B cell (primary cell): ENCODE measurements at regions not wholly inside any gene's neighbourhood (a gene's known extent, or its start where the extent isn't known, plus 50 kb on each side); places are given as distances from the start of the nearest gene placed in this dataset.

ENCODE experiments used
- CTCF ChIP-seq: fragments of 200-600 bp; IDR thresholded peaks from one replicate; pipeline ENCODE4 v1.8.0; 2022; ENCODE audit warnings: antibody characterized with exemption, mild to moderate bottlenecking
- EZH2 ChIP-seq: IDR thresholded peaks from 2 replicates; pipeline ENCODE4 v1.6.1; 2012; ENCODE audit warnings: borderline replicate concordance, low read depth, mild to moderate bottlenecking, moderate library complexity, low read length; ENCODE audit not compliant: insufficient read depth, poor library complexity, severe bottlenecking

- TF ChIP-seq CTCF (no peak), EZH2 (no peak)
Observed at GRCh38 chr18:67261931-67262552, 254.5 kb downstream of the DSEL start.
